Brain microvascular endothelial cell (primary cell): ENCODE measurements at regions not wholly inside any gene's neighbourhood (a gene's known extent, or its start where the extent isn't known, plus 50 kb on each side); places are given as distances from the start of the nearest gene placed in this dataset.

ENCODE experiments used
- DNase-seq: peaks from one replicate; pipeline ENCODE4 v3.0.0-alpha.2; 2020
- H3K27ac ChIP-seq: fragments of 250-450 bp; sonication (Bioruptor Pico); 2 replicates; pipeline ENCODE4 v1.5.1; 2020; ENCODE audit warnings: mild to moderate bottlenecking, moderate library complexity
- H3K27me3 ChIP-seq: fragments of 250-450 bp; sonication (Bioruptor Pico); replicated peaks from 2 replicates; pipeline ENCODE4 v1.5.1; 2020; ENCODE audit warnings: mild to moderate bottlenecking
- H3K36me3 ChIP-seq: fragments of 250-450 bp; sonication (Bioruptor Pico); replicated peaks from 2 replicates; pipeline ENCODE4 v1.5.1; 2020; ENCODE audit warnings: mild to moderate bottlenecking
- H3K4me3 ChIP-seq: 2 replicates; pipeline ENCODE4 v1.5.1; 2011; ENCODE audit warnings: low read depth, mild to moderate bottlenecking, control low read depth, low read length, moderate library complexity
- in situ Hi-C: cut with HindIII; loops from 2 replicates; pipeline ENCODE4 v1.10.0; 2017; ENCODE audit warnings: low sequenced_read_pairs, low pct_ligation_motif_present
- TF ChIP-seq, protein P1 (sequence below): IDR thresholded peaks from 2 replicates; pipeline ENCODE4 v1.5.1; 2011; ENCODE audit warnings: low read depth, mild to moderate bottlenecking, moderate library complexity, low read length, control low read depth, inconsistent platforms; ENCODE audit errors: missing control alignments

DNA sequence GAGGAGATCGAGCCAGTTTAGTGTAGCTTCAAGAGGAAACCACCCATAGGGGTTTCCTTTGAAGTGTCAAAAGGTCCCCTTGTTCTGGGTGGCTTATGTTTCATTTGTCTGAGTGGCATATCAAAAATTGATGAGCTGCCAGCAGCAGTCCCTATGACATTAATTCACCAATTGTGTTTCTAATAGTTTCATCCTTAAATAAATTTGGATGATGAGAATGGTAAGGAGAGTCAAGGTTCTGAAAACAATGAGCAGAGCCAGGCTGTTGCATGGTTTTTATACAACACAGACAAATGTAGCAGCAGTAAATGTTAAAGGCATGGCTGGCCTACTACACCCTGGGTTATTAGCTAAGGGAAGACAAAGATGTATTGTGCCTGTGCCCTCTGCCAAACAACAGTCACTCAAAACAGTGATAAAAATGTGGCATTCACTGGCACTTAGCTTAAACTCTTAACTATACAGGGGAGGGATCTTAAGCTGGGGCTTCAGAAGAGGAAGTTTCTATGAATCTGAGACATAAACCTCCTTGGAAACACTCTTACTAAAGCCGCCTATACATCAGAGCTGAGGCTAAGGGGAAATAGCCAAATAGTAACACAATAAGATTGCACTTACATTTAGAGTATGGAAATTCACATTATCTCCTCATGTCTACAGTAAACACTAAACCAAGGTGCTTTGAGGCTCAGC lies 200.5 kb downstream of the POU4F1 start:
- H3K4me3 ChIP-seq = no peak overlapping the region
- in situ Hi-C loops = no loop called here
- TF ChIP-seq, protein P1, sequence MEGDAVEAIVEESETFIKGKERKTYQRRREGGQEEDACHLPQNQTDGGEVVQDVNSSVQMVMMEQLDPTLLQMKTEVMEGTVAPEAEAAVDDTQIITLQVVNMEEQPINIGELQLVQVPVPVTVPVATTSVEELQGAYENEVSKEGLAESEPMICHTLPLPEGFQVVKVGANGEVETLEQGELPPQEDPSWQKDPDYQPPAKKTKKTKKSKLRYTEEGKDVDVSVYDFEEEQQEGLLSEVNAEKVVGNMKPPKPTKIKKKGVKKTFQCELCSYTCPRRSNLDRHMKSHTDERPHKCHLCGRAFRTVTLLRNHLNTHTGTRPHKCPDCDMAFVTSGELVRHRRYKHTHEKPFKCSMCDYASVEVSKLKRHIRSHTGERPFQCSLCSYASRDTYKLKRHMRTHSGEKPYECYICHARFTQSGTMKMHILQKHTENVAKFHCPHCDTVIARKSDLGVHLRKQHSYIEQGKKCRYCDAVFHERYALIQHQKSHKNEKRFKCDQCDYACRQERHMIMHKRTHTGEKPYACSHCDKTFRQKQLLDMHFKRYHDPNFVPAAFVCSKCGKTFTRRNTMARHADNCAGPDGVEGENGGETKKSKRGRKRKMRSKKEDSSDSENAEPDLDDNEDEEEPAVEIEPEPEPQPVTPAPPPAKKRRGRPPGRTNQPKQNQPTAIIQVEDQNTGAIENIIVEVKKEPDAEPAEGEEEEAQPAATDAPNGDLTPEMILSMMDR = no peak

DNA sequence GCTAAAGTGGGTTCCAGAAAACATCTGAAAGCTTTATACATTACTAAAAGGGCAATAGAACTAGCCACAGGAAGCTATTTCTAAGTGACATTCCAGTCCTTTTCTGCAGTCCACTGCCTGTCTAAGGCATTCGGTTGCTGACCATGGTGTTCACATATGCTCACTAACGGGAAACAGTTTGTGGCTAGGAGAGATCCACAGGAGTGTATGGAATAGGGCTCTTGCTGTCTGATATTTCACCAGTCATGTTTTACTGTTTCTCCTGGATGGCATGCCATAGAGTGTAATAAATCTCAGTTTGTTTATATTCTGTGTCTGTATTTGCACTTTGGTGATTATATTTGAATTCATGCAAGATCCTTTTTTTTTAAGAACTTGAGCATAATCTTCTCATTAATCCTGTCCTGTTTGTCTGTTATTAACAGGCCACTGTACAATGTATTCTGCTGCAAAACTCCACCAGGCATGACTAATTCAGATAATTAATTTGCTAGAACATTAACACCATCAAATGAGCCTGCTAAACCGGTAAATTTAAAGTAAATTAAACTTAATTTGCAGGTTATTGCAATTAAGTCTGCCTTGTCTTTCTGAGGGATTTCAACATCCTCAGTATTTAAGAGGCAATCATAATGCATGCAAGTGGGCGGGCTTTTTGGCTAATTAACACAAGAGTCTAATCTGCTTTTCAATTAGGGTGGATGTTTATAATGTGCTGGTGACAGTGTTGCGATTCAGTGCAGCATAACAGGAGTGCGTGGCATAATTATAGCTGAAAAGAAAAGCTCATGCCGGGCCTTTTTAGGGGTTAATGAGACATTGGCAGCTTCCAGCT lies 201.3 kb downstream of the POU4F1 start:
- H3K4me3 ChIP-seq = no peak overlapping the region
- TF ChIP-seq, protein P1 = no peak
- no peaks in the 10 kb centered on the region for H3K27me3 ChIP-seq
- no peak for DNase-seq
- no peak overlapping the region for H3K27ac ChIP-seq
- in situ Hi-C loops = no loop called here
- H3K36me3 ChIP-seq = no peaks in the 10 kb centered on the region

More for the DNA sequence above, 200.5 kb downstream of the POU4F1 start:
- H3K27me3 ChIP-seq = no peaks in the 10 kb centered on the region
- H3K36me3 ChIP-seq = no peaks in the 10 kb centered on the region
- H3K27ac ChIP-seq = no peak overlapping the region
- DNase-seq = no peak

DNA sequence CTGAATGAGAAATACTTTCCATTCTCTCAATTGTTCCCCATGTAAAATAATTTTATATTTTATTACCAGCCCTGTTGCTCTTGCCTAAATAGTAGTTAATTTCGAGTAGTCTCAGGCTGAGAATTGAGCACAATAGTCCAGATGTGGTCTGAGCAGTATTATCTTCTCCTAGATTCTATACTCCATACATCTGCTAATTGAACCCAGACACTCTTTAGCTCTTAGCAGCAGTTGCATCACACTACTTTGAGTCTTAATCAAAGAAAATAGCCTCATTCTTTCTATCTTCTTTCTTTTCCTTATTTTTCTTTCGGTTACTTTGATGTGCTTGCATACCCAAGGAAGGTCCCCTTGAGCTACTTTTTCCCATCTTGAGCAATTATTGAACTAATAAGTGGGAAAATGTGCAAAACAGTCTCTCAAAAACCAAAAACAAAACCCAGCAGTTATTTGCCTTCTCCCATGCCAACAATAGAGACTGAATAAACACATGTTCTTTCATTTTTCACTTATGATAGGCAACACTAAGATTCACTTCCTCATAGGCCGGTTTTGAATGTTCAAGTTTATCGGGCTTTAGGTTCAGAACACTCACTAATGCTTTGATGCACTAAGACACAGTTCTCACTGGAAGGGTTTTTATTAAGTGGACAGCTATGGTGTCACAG lies 204.5 kb downstream of the POU4F1 start:
- TF ChIP-seq, protein P1 = no peak
- Histone ChIP-seq H3K27me3 (no peaks in the 10 kb centered on the region), H3K36me3 (no peaks in the 10 kb centered on the region), H3K4me3 (no peak overlapping the region), H3K27ac (no peak overlapping the region)
- in situ Hi-C loops = no loop called here
- DNase-seq = no peak

DNA sequence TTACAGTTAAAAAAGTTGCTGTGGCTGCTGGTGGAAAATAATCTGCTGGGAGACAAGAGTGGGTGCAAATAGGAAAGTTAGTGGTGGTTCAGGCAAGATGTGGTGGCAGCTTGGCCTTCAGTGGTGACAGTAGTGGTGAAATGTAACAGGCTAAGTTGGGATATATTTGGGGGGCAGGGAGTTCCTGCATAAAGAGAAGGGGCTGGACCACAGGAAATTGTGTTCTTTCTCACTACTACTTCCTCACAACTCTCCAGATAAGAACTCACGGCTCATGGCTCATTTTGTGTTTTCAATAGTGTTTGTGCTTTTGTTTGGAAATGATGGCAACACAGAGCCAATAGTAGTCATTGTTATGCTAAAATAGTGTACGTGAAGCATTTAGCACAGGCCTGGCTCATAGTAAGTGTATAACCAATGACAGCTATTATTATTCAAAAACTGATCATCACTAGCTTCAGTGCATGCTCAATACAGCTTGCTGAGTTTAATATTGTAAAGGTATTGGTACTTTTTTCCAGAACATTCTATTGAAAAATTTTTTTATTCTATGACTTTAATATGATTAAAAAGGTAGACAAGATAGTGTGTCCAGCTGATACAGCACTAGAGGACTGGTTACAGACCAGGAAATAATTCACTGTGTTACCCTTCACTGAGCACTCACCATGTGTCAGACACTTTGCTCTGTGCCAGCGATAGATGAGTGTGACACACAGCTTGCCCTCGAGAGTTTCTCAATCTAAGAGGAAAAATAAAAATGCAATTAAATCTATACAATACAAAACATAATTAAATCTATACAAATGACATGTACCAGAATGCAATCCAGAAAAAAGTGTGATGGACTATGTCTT lies 209.8 kb downstream of the POU4F1 start:
- H3K27me3 ChIP-seq = no peaks in the 10 kb centered on the region
- H3K36me3 ChIP-seq = no peaks in the 10 kb centered on the region
- DNase-seq = no peak
- no peak overlapping the region for H3K4me3 ChIP-seq
- in situ Hi-C loops = no loop called here
- H3K27ac ChIP-seq = no peak overlapping the region
- TF ChIP-seq, protein P1 = no peak

DNA sequence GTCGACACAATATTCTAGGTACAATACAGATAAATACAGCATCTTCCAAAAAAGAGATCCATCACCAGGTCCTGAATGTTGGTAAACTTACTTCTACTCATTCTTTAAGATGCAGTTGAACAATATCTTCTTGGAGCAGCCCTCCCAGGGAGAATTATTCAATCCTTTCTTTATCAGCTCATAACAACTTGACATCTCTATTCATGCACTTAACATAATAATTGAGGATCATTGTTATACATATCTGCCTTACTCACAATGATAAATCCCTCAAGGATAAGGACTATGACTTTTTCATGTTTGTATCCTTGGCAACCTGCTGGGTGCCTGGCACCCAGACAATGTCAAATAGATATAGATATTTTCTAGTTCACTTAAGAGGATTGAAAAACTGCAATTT lies 219.5 kb downstream of the POU4F1 start:
- Histone ChIP-seq H3K27me3 (no peaks in the 10 kb centered on the region), H3K27ac (no peak overlapping the region), H3K36me3 (no peaks in the 10 kb centered on the region), H3K4me3 (no peak overlapping the region)
- DNase-seq = no peak
- TF ChIP-seq, protein P1 = no peak
- in situ Hi-C loops = no loop called here
